ENCODE measurements at regions not wholly inside any gene's neighbourhood (a gene's known extent, or its start where the extent isn't known, plus 50 kb on each side); places are given as distances from the start of the nearest gene placed in this dataset.

- intact Hi-C loops (cut with DNase I), result no loop called here
- peak; percentile 39 to 58 (median 52) for ATAC-seq
Measured at GRCh38 chr1:55478742-55479141, 263.6 kb upstream of the USP24 start.

DNA sequence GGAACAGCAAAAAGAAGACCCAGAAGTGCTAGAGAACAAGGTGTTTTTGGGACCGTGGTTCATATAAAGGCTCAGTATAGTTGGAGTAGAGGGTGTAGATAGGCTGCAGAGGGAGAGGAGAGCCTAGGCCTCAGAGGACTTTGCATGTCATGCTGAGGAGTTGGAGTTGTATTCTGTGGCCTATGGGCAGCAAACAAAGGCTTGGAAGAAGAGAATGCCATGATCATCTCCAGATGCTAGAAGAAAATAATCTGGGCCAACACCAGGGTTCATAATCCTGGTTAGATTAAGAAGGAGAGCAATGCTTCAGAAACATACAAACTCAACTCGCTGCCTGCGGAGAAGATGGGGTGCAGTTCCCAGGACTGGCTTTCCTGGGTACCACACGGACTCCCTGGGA is 262.8 kb upstream of the USP24 start:
- Histone ChIP-seq H3K27me3 (no peaks in the 10 kb centered on the region), H3K9me3 (no peaks in the 10 kb centered on the region), H3K4me1 (no peaks in the 10 kb centered on the region), H3K36me3 (no peaks in the 10 kb centered on the region), H3K27ac (no peak overlapping the region), H3K4me3 (no peak overlapping the region)
- ATAC-seq (no peak), DNase-seq (no peak)
- TF ChIP-seq POLR2A (IDR thresholded peaks at IDR 0.05), result no peak
- no peak for TF ChIP-seq CTCF (IDR thresholded peaks at IDR 0.05)
- intact Hi-C loops (cut with DNase I), result no loop called here
- WGBS (ENCODE audit: insufficient coverage, low coverage, low lambda C conversion rate, missing lambda C conversion rate), result 82% methylated on average over 4 of the region's 4 CpGs

More at GRCh38 chr1:55478742-55479141, 263.6 kb upstream of the USP24 start:
- Histone ChIP-seq H3K27ac (no peak overlapping the region), H3K27me3 (no peaks in the 10 kb centered on the region), H3K9me3 (no peaks in the 10 kb centered on the region), H3K36me3 (no peaks in the 10 kb centered on the region), H3K4me1 (no peaks in the 10 kb centered on the region), H3K4me3 (no peak overlapping the region)
- 67% methylated on average over 2 of the region's 2 CpGs for WGBS (ENCODE audit: insufficient coverage, low coverage, low lambda C conversion rate, missing lambda C conversion rate)
- no peak for DNase-seq
- TF ChIP-seq POLR2A (IDR thresholded peaks at IDR 0.05) (no peak), CTCF (IDR thresholded peaks at IDR 0.05) (peak; percentile 21 to 29 (median 25))

GRCh38 chr1:55476445-55477015 is 261.4 kb upstream of the USP24 start:
- no peaks in the 10 kb centered on the region for H3K4me1 ChIP-seq
- intact Hi-C loops (cut with DNase I), result no loop called here
- DNase-seq, result no peak

DNA sequence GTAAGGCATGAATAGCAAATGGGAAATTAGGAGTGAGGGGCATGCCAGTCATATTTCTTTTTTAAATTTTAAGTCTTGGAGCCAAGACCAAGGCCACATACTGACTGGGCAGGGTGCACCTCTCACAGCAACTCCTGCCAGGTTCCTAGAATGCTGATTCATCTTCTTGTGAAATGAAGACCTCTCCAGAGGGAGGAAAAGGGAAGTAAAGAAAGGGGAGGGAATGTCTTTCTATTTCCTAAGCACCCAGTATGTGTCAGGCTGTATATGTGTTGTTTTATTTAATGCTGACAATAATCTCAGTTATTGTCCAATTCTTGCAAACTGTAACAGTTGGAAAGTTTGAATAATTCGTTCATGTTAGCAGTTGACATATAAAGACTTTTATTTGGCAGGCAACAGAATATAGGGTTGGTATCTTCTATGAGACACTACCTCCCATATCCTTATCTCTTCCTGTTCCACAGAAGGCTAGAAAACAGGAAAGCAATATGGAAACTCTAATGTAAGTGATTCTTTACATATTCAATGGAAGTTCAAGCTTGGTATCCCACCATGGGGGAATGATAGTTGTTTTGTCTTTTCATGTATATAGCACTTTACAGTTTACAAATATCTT is 259.1 kb upstream of the USP24 start:
- Histone ChIP-seq H3K4me1 (no peaks in the 10 kb centered on the region), H3K27me3 (no peaks in the 10 kb centered on the region), H3K36me3 (no peaks in the 10 kb centered on the region), H3K9me3 (no peaks in the 10 kb centered on the region), H3K27ac (no peak overlapping the region), H3K4me3 (no peak overlapping the region)
- intact Hi-C loops (cut with DNase I), result no loop called here
- ATAC-seq, result peak in 1 of 4 donors; percentile 28
- no peak for DNase-seq
- TF ChIP-seq POLR2A (IDR thresholded peaks at IDR 0.05) (no peak), CTCF (IDR thresholded peaks at IDR 0.05) (no peak)
- 18% methylated on average over 1 of the region's 1 CpG for WGBS (ENCODE audit: insufficient coverage, low coverage, low lambda C conversion rate, missing lambda C conversion rate)

More at GRCh38 chr1:55476445-55477015, 261.4 kb upstream of the USP24 start:
- TF ChIP-seq CTCF (IDR thresholded peaks at IDR 0.05) (no peak), POLR2A (IDR thresholded peaks at IDR 0.05) (no peak)
- H3K9me3 ChIP-seq, result no peaks in the 10 kb centered on the region
- WGBS (ENCODE audit: insufficient coverage, low coverage, low lambda C conversion rate, missing lambda C conversion rate), result 25% methylated on average over 6 of the region's 6 CpGs
- no peaks in the 10 kb centered on the region for H3K27me3 ChIP-seq
- ATAC-seq, result peak; percentile 25 to 59 (median 52)
- H3K36me3 ChIP-seq, result no peaks in the 10 kb centered on the region
- no peak overlapping the region for H3K27ac ChIP-seq
- H3K4me3 ChIP-seq, result no peak overlapping the region
